Neuronal stem cell (in vitro differentiated cells): ENCODE measurements at regions not wholly inside any gene's neighbourhood (a gene's known extent, or its start where the extent isn't known, plus 50 kb on each side); places are given as distances from the start of the nearest gene placed in this dataset.

ENCODE experiments used
- DNase-seq: peaks from one replicate; pipeline ENCODE4 v3.0.0-alpha.2; 2013; ENCODE audit warnings: low spot score
- H2AFZ ChIP-seq: one replicate; pipeline ENCODE4 v1.6.1; 2013; ENCODE audit warnings: mild to moderate bottlenecking, low read length, inconsistent platforms
- H2AK5ac ChIP-seq: 2 replicates; pipeline ENCODE4 v1.6.1; 2013; ENCODE audit warnings: low read depth, mild to moderate bottlenecking, inconsistent platforms, low read length, moderate library complexity, mixed read lengths
- H2BK120ac ChIP-seq: 2 replicates; pipeline ENCODE4 v1.6.1; 2013; ENCODE audit warnings: low read depth, mild to moderate bottlenecking, inconsistent platforms, low read length, moderate library complexity, mixed read lengths
- H2BK12ac ChIP-seq: one replicate; pipeline ENCODE4 v1.6.1; 2013; ENCODE audit warnings: low read length, inconsistent platforms
- H2BK15ac ChIP-seq: 2 replicates; pipeline ENCODE4 v1.6.1; 2013; ENCODE audit warnings: mild to moderate bottlenecking, low read length, inconsistent platforms, mixed read lengths
- H2BK5ac ChIP-seq: one replicate; pipeline ENCODE4 v1.6.1; 2013; ENCODE audit warnings: inconsistent platforms, mild to moderate bottlenecking, low read length, moderate library complexity
- H3K14ac ChIP-seq: one replicate; pipeline ENCODE4 v1.6.1; 2013; ENCODE audit warnings: low read length, inconsistent platforms
- H3K18ac ChIP-seq: 2 replicates; pipeline ENCODE4 v1.6.1; 2013; ENCODE audit warnings: low read length, inconsistent platforms
- H3K23ac ChIP-seq: 2 replicates; pipeline ENCODE4 v1.6.1; 2013; ENCODE audit warnings: low read depth, mild to moderate bottlenecking, mixed read lengths, low read length, inconsistent platforms; ENCODE audit not compliant: poor library complexity
- H3K27ac ChIP-seq: replicated peaks from 3 replicates; pipeline ENCODE4 v1.5.1; 2013; ENCODE audit warnings: low read length, inconsistent platforms
- H3K27me3 ChIP-seq, 3 experiments: 2 replicates each; pipeline ENCODE4 v1.6.1; 2013; ENCODE audit warnings: low read length in 3 of 3, mild to moderate bottlenecking in 2 of 3, inconsistent platforms in 1 of 3, low read depth in 1 of 3, mixed read lengths in 1 of 3, moderate library complexity in 1 of 3; ENCODE audit not compliant: control insufficient read depth in 3 of 3, insufficient read depth in 3 of 3
- H3K36me3 ChIP-seq, 2 donors: replicated peaks in 1 of 2; 2 replicates each; pipeline ENCODE4 v1.6.1; 2013; ENCODE audit warnings: low read length in 2 of 2; ENCODE audit not compliant: control insufficient read depth in 2 of 2, insufficient read depth in 2 of 2
- H3K4ac ChIP-seq: 2 replicates; pipeline ENCODE4 v1.6.1; 2013; ENCODE audit warnings: inconsistent platforms, mild to moderate bottlenecking, low read length, moderate library complexity
- H3K4me1 ChIP-seq, 2 donors: 1 replicate in 1 of 2; 2 replicates in 1 of 2; pipeline ENCODE4 v1.6.1; 2013; ENCODE audit warnings: low read length in 2 of 2, low read depth in 1 of 2; ENCODE audit not compliant: control insufficient read depth in 2 of 2, insufficient read depth in 1 of 2
- H3K4me2 ChIP-seq: one replicate; pipeline ENCODE4 v1.6.1; 2013; ENCODE audit warnings: mild to moderate bottlenecking, low read length, inconsistent platforms; ENCODE audit not compliant: insufficient read depth, poor library complexity, severe bottlenecking
- H3K4me3 ChIP-seq, 2 donors: 2 replicates each; pipeline ENCODE4 v1.5.1; 2013; ENCODE audit warnings: low read length in 2 of 2, mild to moderate bottlenecking in 2 of 2, inconsistent platforms in 1 of 2, moderate library complexity in 1 of 2
- H3K79me1 ChIP-seq: one replicate; pipeline ENCODE4 v1.6.1; 2013; ENCODE audit warnings: low read depth, mild to moderate bottlenecking, inconsistent platforms, low read length, moderate library complexity
- H3K9ac ChIP-seq: one replicate; pipeline ENCODE4 v1.6.1; 2013; ENCODE audit warnings: mild to moderate bottlenecking, low read depth, low read length, inconsistent platforms; ENCODE audit not compliant: poor library complexity
- H3K9me3 ChIP-seq, 2 donors: replicated peaks in 1 of 2; 2 replicates each; pipeline versions ENCODE3 to v1.6.1; 2013; ENCODE audit warnings: low read length in 2 of 2, mild to moderate bottlenecking in 2 of 2, inconsistent platforms in 1 of 2, low read depth in 1 of 2, mixed read lengths in 1 of 2, moderate library complexity in 1 of 2; ENCODE audit not compliant: control insufficient read depth in 2 of 2, insufficient read depth in 1 of 2
- H4K8ac ChIP-seq: one replicate; pipeline ENCODE4 v1.6.1; 2013; ENCODE audit warnings: low read depth, mild to moderate bottlenecking, inconsistent platforms, low read length, moderate library complexity
- H4K91ac ChIP-seq: one replicate; pipeline ENCODE4 v1.6.1; 2013; ENCODE audit warnings: low read length, low read depth, mild to moderate bottlenecking, inconsistent platforms; ENCODE audit not compliant: poor library complexity
- WGBS, 2 donors: extraction: QIAGEN DNeasy Blood & Tissue Kit; methylation state at CpG; one replicate each; pipeline ENCODE4 v1.1.7; 2013; ENCODE audit warnings: missing lambda C conversion rate in 2 of 2, mixed read lengths in 1 of 2; ENCODE audit not compliant: insufficient read length in 2 of 2, insufficient replicate concordance in 1 of 2; ENCODE audit errors: extremely low coverage in 2 of 2; 5-methylcytosine and 5-hydroxymethylcytosine counted together

DNA sequence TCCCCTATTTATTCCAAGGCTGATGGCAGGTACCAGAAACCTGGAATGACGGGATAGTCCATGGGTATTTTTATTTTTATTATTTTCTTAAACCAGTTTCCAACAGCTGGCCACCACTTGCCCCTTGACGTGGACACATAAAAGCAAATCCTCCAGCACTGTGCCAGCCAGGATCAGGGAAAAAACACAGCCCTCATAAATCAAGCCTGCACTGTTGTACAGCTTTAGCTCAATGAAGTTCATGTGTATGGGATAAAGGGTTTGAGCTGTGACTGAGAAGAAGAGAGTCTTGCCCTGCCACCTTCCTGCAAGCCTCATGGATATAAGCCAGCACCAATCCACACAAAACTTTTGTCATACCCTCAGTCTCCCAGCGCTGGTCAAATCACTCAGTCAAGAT lies 303.8 kb upstream of the SPAG17 start:
- Histone ChIP-seq H3K23ac (no peak overlapping the region), H3K4me3 (no peak overlapping the region), H2BK12ac (no peak overlapping the region), H3K9ac (no peak overlapping the region), H3K27me3 (no peaks in the 10 kb centered on the region), H3K4me2 (no peak overlapping the region), H3K9me3 (no peaks in the 10 kb centered on the region), H3K18ac (no peak overlapping the region), H3K36me3 (no peaks in the 10 kb centered on the region), H3K14ac (no peak overlapping the region), H4K91ac (no peak overlapping the region), H2AK5ac (no peak overlapping the region), H3K27ac (no peak overlapping the region), H3K4ac (no peak overlapping the region), H2AFZ (no peak overlapping the region), H3K79me1 (no peaks in the 10 kb centered on the region), H2BK15ac (no peak overlapping the region), H2BK5ac (no peak overlapping the region), H4K8ac (no peak overlapping the region), H3K4me1 (peaks cover 0 to 8% of the 10 kb centered on the region in 2 donors), H2BK120ac (no peak overlapping the region)
- no CpG with 5 or more reads among the region's 3 CpGs for WGBS, 2 donors
- no peak for DNase-seq

DNA sequence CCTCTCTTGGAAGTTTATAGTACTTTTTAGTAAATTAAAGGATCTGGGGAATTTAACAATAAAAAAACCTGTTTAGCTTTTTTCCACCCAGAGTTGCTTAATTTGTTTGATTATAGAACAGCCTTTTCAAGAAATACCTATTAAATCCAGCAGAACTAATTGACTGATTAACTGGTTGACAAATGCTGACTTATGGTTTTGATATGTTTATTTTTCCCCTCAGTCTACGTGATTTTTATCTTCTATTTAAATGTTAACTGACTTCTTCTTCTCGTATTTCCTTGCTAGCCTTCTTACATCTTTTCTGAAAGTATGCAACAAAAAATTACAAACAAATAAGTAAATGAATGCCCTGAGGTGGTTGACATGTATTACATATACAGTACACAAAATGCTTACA lies 302.9 kb upstream of the SPAG17 start:
- Histone ChIP-seq H3K36me3 (no peaks in the 10 kb centered on the region), H3K23ac (no peak overlapping the region), H3K4me1 (peaks cover 0 to 8% of the 10 kb centered on the region in 2 donors), H3K4ac (no peak overlapping the region), H2BK120ac (no peak overlapping the region), H3K79me1 (no peaks in the 10 kb centered on the region), H3K9ac (no peak overlapping the region), H3K18ac (no peak overlapping the region), H3K9me3 (no peaks in the 10 kb centered on the region), H2BK15ac (no peak overlapping the region), H3K4me2 (no peak overlapping the region), H4K8ac (no peak overlapping the region), H2AK5ac (no peak overlapping the region), H3K14ac (no peak overlapping the region), H4K91ac (no peak overlapping the region), H3K27ac (no peak overlapping the region), H3K27me3 (no peaks in the 10 kb centered on the region), H2BK12ac (no peak overlapping the region), H2AFZ (no peak overlapping the region), H2BK5ac (no peak overlapping the region), H3K4me3 (no peak overlapping the region)
- DNase-seq = no peak
- WGBS, 2 donors = no CpG with 5 or more reads among the region's 2 CpGs

DNA sequence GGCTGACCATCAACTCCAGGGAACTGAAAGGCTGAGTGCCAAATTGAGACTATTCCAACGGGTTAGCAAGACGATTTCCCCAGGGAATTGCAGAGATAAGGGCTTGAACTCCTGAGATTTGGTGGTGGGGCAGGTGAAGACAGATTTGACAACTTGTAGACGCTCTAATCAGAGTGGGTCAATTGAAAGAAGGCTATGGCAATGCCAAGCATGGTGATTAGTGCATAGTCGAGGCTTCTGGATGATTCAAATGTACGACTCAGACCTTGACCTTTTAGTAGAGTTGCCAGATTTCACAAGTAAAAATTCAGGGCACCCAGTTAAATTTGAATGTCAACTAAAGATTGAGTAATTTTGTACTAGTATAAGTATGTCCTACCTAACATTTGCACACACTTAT lies 302.1 kb upstream of the SPAG17 start:
- Histone ChIP-seq H3K23ac (no peak overlapping the region), H3K4me2 (no peak overlapping the region), H3K4me3 (no peak overlapping the region), H2BK15ac (no peak overlapping the region), H2AK5ac (no peak overlapping the region), H3K14ac (no peak overlapping the region), H3K9ac (no peak overlapping the region), H3K9me3 (no peaks in the 10 kb centered on the region), H2BK120ac (no peak overlapping the region), H3K4me1 (peaks cover 0 to 8% of the 10 kb centered on the region in 2 donors), H4K8ac (no peak overlapping the region), H2BK5ac (no peak overlapping the region), H3K27ac (no peak overlapping the region), H2AFZ (no peak overlapping the region), H2BK12ac (no peak overlapping the region), H3K79me1 (no peaks in the 10 kb centered on the region), H3K27me3 (no peaks in the 10 kb centered on the region), H4K91ac (no peak overlapping the region), H3K4ac (no peak overlapping the region), H3K36me3 (no peaks in the 10 kb centered on the region), H3K18ac (no peak overlapping the region)
- no CpG with 5 or more reads among the region's 5 CpGs for WGBS, 2 donors
- no peak for DNase-seq

DNA sequence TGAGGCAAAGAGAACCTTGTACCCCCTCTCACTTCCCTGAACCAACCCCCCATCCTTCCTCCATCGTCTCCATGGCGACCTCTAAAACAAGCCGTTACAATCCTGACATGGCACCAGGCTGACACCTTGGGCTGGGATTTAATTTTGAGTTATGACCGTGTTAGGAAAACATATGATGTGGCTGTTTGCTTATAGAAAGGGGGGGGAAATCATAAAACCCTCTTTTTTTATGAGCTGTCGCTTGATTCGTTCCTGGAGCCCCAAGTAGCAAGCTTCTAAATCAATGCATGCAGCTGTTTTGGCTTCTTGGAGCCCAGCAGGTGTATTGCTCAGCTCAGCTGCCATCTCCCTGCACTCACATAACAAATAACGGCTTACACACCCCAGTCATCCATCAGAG lies 301.2 kb upstream of the SPAG17 start:
- no peak overlapping the region for H4K8ac ChIP-seq
- H2AK5ac ChIP-seq = no peak overlapping the region
- H4K91ac ChIP-seq = no peak overlapping the region
- no peak overlapping the region for H3K4ac ChIP-seq
- H3K36me3 ChIP-seq = no peaks in the 10 kb centered on the region
- H2BK15ac ChIP-seq = no peak overlapping the region
- H3K79me1 ChIP-seq = no peaks in the 10 kb centered on the region
- H3K27me3 ChIP-seq = no peaks in the 10 kb centered on the region
- no peak overlapping the region for H3K9ac ChIP-seq
- H3K23ac ChIP-seq = no peak overlapping the region
- H3K9me3 ChIP-seq = no peaks in the 10 kb centered on the region
- no peak overlapping the region for H2BK120ac ChIP-seq
- H3K4me1 ChIP-seq = peaks cover 0 to 8% of the 10 kb centered on the region in 2 donors
- no peak overlapping the region for H2BK12ac ChIP-seq
- H3K4me3 ChIP-seq = no peak overlapping the region
- H2AFZ ChIP-seq = no peak overlapping the region
- no peak overlapping the region for H3K18ac ChIP-seq
- DNase-seq = no peak
- WGBS, 2 donors = no CpG with 5 or more reads among the region's 7 CpGs
- H3K27ac ChIP-seq = no peak overlapping the region
- no peak overlapping the region for H3K14ac ChIP-seq
- no peak overlapping the region for H2BK5ac ChIP-seq
- no peak overlapping the region for H3K4me2 ChIP-seq
